PC-3 (cell line): ENCODE measurements at regions not wholly inside any gene's neighbourhood (a gene's known extent, or its start where the extent isn't known, plus 50 kb on each side); places are given as distances from the start of the nearest gene placed in this dataset.

Experiments used
- ATAC-seq: fragments of 200-7000 bp; cut with Tn5 transposase; 2 replicates; pipeline ENCODE4 v1.9.1; 2020; ENCODE audit warnings: mild to moderate bottlenecking, moderate library complexity
- BruUV-seq: library from RNA; stranded (reverse); fragments of 400-500 nt; replicated peaks from 2 replicates; lab custom pipeline; 2021; lab: Mats Ljungman, UMichigan
- CTCF ChIA-PET: fragments of 300-600 bp; sonication (Branson Sonifier 250); formaldehyde crosslinking; loops from one replicate; lab custom pipeline; 2022; ENCODE audit warnings: antibody characterized with exemption; lab: Charles Lee
- POLR2A ChIA-PET: fragments of 300-600 bp; sonication (Branson Sonifier 250); formaldehyde crosslinking; loops from one replicate; lab custom pipeline; 2022; ENCODE audit warnings: antibody characterized with exemption; ENCODE audit not compliant: unreplicated experiment; lab: Charles Lee
- DNase-seq: peaks from one replicate; pipeline ENCODE4 v3.0.0-alpha.2; 2015
- H2AFZ ChIP-seq: fragments of 300-600 bp; sonication (generic); 2 replicates; pipeline ENCODE4 v1.6.0; 2016; ENCODE audit warnings: antibody characterized with exemption, low read length
- H3F3A ChIP-seq: fragments of 300-600 bp; sonication (generic); one replicate; pipeline ENCODE4 v1.6.0; 2017; ENCODE audit warnings: antibody characterized with exemption, low read length, control low read depth, mild to moderate bottlenecking; ENCODE audit not compliant: unreplicated experiment
- H3K27ac ChIP-seq: fragments of 300-600 bp; sonication (generic); 2 replicates; pipeline ENCODE4 v1.5.1; 2016; ENCODE audit warnings: mild to moderate bottlenecking, low read length
- H3K27me3 ChIP-seq: fragments of 300-600 bp; sonication (generic); 2 replicates; pipeline ENCODE4 v1.6.1; 2016; ENCODE audit warnings: low read length, mixed read lengths
- H3K36me3 ChIP-seq: fragments of 300-600 bp; sonication (generic); 2 replicates; pipeline ENCODE4 v1.6.1; 2016; ENCODE audit warnings: low read depth, mixed run types, low read length, mixed read lengths
- H3K4me1 ChIP-seq: fragments of 300-600 bp; sonication (generic); 2 replicates; pipeline ENCODE4 v1.5.1; 2016; ENCODE audit warnings: low read length; ENCODE audit not compliant: insufficient read depth
- H3K4me2 ChIP-seq: fragments of 300-600 bp; sonication (generic); 2 replicates; pipeline ENCODE4 v1.6.0; 2016; ENCODE audit warnings: low read length
- H3K4me3 ChIP-seq: fragments of 300-600 bp; sonication (generic); 2 replicates; pipeline ENCODE4 v1.5.1; 2016; ENCODE audit warnings: mild to moderate bottlenecking, low read length, mixed read lengths
- H3K79me2 ChIP-seq: fragments of 300-600 bp; sonication (generic); 2 replicates; pipeline ENCODE4 v1.6.1; 2017; ENCODE audit warnings: low read length, mixed read lengths
- H3K9ac ChIP-seq: fragments of 300-600 bp; sonication (generic); 2 replicates; pipeline ENCODE4 v1.6.0; 2016; ENCODE audit warnings: mild to moderate bottlenecking, low read length
- H3K9me2 ChIP-seq: fragments of 300-600 bp; sonication (generic); replicated peaks from 2 replicates; pipeline ENCODE4 v1.6.1; 2016; ENCODE audit warnings: mixed run types, low read length, mixed read lengths
- H3K9me3 ChIP-seq: fragments of 300-600 bp; sonication (generic); 2 replicates; pipeline ENCODE4 v1.6.1; 2016; ENCODE audit warnings: low read length, mixed read lengths
- H4K20me1 ChIP-seq: fragments of 300-600 bp; sonication (generic); 2 replicates; pipeline ENCODE4 v1.6.1; 2016; ENCODE audit warnings: low read length, mixed read lengths
- EZH2 ChIP-seq: fragments of 300-600 bp; sonication (generic); IDR thresholded peaks from one replicate; pipeline ENCODE4 v1.6.1; 2017; ENCODE audit warnings: antibody characterized with exemption, mild to moderate bottlenecking, low read length; ENCODE audit not compliant: unreplicated experiment
- EZH2phosphoT487 ChIP-seq: fragments of 300-600 bp; sonication (generic); IDR thresholded peaks from 2 replicates; pipeline ENCODE4 v1.6.1; 2018; ENCODE audit warnings: mild to moderate bottlenecking, antibody characterized with exemption, low read length, borderline replicate concordance
- intact Hi-C: fragments of 100-400 bp; cut with micrococcal nuclease; formaldehyde crosslinking; loops from 2 replicates; pipeline ENCODE4 v1.9.0; 2023

DNA sequence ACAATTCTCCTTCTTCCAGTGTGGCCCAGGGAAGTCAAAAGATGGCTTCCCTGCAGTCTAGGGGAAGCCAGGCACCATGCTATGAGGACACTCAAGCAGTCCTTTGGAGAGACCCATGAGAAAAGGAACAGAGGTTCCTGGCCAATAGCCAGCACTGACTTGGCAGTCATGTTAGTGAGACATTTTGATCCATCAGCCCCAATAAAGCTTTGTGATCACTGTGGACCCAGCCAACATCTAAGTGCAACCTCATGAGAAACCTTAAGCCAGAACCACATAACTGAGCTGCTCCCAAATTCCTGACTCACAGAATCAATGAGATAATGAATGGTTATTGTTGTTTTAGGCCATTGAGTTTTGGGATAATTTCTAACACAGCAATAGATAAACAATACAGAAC lies 51.0 kb upstream of the NAP1L1 start:
- Histone ChIP-seq H4K20me1 (no peaks in the 10 kb centered on the region), H3K9me3 (peaks cover 3% of the 10 kb centered on the region; the same call in 1 of the 2 replicates), H3K79me2 (no peaks in the 10 kb centered on the region), H3K36me3 (no peaks in the 10 kb centered on the region), H3K9ac (no peak overlapping the region), H2AFZ (no peak overlapping the region), H3K9me2 (no peaks in the 10 kb centered on the region), H3K27ac (no peak overlapping the region), H3F3A (no peaks in the 10 kb centered on the region), H3K4me2 (no peak overlapping the region), H3K27me3 (no peaks in the 10 kb centered on the region), H3K4me3 (no peak overlapping the region), H3K4me1 (no peaks in the 10 kb centered on the region)
- ChIA-PET POLR2A (no interaction called here), CTCF (no interaction called here)
- no peak for DNase-seq
- BruUV-seq: no TSS peak
- intact Hi-C loops: no loop called here
- no peak for ATAC-seq
- TF ChIP-seq EZH2phosphoT487: no peak
- no peak for TF ChIP-seq EZH2
